ENCODE measurements at regions not wholly inside any gene's neighbourhood (a gene's known extent, or its start where the extent isn't known, plus 50 kb on each side); places are given as distances from the start of the nearest gene placed in this dataset.

GRCh38 chr5:135140446-135141204, 106.6 kb upstream of the PITX1 start:
- CTCF ChIA-PET: no interaction called here
- TF ChIP-seq TARDBP (IDR thresholded peaks at IDR 0.05): no peak
- no peak for TF ChIP-seq HDGF (IDR thresholded peaks at IDR 0.05; ENCODE audit: borderline replicate concordance)
- no peak for TF ChIP-seq ARNT (IDR thresholded peaks at IDR 0.05)
- no peak for TF ChIP-seq CTBP1 (IDR thresholded peaks at IDR 0.05; ENCODE audit: borderline replicate concordance)
- TF ChIP-seq, protein P1, sequence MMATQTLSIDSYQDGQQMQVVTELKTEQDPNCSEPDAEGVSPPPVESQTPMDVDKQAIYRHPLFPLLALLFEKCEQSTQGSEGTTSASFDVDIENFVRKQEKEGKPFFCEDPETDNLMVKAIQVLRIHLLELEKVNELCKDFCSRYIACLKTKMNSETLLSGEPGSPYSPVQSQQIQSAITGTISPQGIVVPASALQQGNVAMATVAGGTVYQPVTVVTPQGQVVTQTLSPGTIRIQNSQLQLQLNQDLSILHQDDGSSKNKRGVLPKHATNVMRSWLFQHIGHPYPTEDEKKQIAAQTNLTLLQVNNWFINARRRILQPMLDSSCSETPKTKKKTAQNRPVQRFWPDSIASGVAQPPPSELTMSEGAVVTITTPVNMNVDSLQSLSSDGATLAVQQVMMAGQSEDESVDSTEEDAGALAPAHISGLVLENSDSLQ (IDR thresholded peaks at IDR 0.05): no peak
- no peak for TF ChIP-seq SP1 (IDR thresholded peaks at IDR 0.05)
- no peak for TF ChIP-seq NFRKB (IDR thresholded peaks at IDR 0.05)
- TF ChIP-seq FOXM1 (IDR thresholded peaks at IDR 0.05; ENCODE audit: borderline replicate concordance): no peak
- TF ChIP-seq ZNF384 (IDR thresholded peaks at IDR 0.05): no peak
- no peak for TF ChIP-seq LEF1 (IDR thresholded peaks at IDR 0.05; ENCODE audit: borderline replicate concordance)
- no peak for TF ChIP-seq ELF4 (IDR thresholded peaks at IDR 0.05)
- no peak for TF ChIP-seq FOXK2 (IDR thresholded peaks at IDR 0.05)
- no peak for DNase-seq (ENCODE audit: extremely low spot score)
- POLR2A ChIA-PET: no interaction called here

DNA sequence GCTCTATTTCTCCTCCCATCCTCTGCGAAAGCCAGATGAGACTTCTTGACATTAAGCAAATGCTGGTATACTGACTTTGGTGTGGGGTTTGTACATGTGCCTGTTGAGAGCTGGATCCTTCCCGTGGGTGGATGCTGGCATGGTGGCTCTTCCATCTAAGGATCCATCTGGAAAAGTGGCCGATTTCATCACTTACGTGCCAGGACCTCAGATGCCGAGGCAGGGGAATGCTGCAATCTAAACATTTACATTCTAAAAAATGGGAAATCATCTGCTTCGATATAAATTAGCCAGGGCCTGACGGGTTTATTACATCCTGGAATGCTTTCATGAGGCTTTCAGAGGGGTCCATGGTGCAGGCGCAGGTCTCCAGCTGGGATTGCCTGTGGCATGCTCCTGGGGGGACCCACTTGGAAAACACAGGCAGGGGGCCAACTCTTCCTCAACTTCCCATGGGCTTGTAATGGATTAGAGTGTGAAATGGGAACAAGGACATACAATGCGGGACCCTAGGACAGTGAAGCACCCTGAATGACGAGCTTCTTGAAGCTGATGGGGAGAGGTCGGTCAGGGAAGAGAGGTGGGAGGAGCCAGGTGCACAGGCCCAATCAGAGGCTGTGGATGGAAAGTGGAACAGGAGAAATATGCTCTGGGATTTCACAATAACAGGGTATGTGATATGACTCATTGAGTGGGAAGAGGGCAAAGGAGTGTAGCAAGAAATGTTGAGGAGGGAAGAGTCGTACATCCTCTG, 105.5 kb upstream of the PITX1 start:
- DNase-seq (ENCODE audit: extremely low spot score): peak; percentile 68
- ChIA-PET POLR2A (no interaction called here), CTCF (no interaction called here)
- no peak for TF ChIP-seq FOXA1 (IDR thresholded peaks at IDR 0.05)
- TF ChIP-seq, protein P1 (IDR thresholded peaks at IDR 0.05): peak; percentile 91

DNA sequence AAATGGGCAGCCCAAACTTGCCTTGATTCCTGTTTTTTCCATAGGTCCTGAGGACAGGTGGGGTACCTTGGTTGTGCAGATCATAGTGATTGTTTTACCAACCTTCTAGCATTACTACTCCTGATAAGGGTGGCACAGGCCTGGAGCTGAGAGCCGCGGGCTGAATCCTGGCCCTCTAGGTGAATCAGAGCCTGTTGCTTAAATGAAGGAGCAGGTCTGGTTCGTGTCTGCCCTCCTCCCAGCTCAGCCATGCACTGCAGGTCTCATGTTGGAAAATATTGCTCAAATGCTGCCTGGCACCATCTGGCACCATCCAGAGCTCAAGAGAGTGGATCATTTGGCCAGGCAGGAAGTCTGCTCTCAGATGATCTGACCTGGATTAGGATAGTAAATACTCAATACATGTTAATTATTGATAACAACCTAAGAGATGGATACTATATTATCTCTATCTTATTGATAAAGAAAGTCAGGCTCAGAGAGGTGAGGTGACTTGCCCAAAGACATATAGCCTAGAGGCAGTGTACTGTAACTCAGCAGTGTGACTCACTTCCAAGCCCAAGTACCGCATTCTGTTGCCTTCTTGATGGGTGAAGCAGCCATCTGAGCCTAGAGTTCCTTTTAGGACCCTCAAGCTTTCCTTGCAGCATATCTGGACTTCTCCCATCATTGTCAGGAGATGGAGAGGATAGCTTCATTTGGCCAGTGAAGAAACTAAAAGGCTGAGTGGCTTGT, 104.3 kb upstream of the PITX1 start:
- ChIA-PET POLR2A (interaction anchor here (0.9 kb wide), 1 partner anchor 14 kb away, joined by 3 read pairs; no protein-coding TSS in a partner anchor), CTCF (no interaction called here)
- DNase-seq (ENCODE audit: extremely low spot score): no peak
- no peak for TF ChIP-seq BHLHE40 (IDR thresholded peaks at IDR 0.05; ENCODE audit: borderline replicate concordance)
- no peak for TF ChIP-seq L3MBTL2 (conservative IDR thresholded peaks at IDR 0.05)
- TF ChIP-seq LEF1 (IDR thresholded peaks at IDR 0.05; ENCODE audit: borderline replicate concordance): no peak
- no peak for TF ChIP-seq FOXA1 (IDR thresholded peaks at IDR 0.05)
- TF ChIP-seq HDGF (IDR thresholded peaks at IDR 0.05; ENCODE audit: borderline replicate concordance): no peak
- no peak for TF ChIP-seq NFRKB (IDR thresholded peaks at IDR 0.05)
- TF ChIP-seq CTBP1 (IDR thresholded peaks at IDR 0.05; ENCODE audit: borderline replicate concordance): no peak
- TF ChIP-seq SP1 (IDR thresholded peaks at IDR 0.05): no peak
- TF ChIP-seq FOXM1 (IDR thresholded peaks at IDR 0.05; ENCODE audit: borderline replicate concordance): no peak
- TF ChIP-seq SUZ12 (IDR thresholded peaks at IDR 0.05): no peak
- no peak for TF ChIP-seq ARNT (IDR thresholded peaks at IDR 0.05)
- TF ChIP-seq ELF4 (IDR thresholded peaks at IDR 0.05): no peak
- TF ChIP-seq TARDBP (IDR thresholded peaks at IDR 0.05): no peak
- TF ChIP-seq ZNF384 (IDR thresholded peaks at IDR 0.05): no peak
- TF ChIP-seq FOXK2 (IDR thresholded peaks at IDR 0.05): no peak
- TF ChIP-seq, protein P1 (IDR thresholded peaks at IDR 0.05): no peak

DNA sequence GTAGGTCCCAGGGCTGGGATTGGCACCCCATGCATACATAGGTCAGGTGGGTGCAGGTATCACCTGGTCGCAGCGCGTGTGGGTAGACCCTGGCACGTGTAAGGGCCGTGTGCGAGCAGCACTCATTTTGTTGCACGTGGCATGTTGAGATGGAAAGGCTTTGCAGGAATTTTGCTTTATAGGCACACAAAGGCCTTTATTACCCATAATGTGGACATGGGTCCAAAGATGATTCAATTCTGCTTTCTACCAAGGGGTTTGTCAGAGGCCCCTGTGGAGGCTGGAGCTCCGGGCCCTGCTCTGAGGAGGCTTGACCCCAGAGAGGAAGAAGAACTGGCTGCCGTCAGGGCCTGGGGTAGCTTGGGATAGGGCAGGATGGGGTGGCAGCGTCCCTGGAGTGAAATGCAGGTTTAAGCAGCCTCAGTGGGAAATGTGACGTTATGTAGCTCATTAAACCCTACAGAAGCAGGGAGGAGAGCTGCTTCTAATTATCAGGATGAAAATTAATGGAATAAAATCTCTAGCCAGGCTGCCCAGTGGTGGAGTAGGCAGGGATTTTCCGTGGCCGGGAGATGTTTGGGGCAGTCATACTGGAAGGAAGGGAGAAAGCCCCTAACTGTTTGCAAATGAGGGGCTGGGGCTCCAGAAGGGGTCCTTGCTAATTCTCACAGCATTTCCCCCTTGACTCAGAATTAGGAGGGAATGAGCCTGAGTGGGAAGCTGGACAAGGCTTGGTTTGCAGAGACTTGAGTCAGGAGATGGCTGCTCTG, 103.3 kb upstream of the PITX1 start:
- DNase-seq (ENCODE audit: extremely low spot score): no peak
- TF ChIP-seq LEF1 (IDR thresholded peaks at IDR 0.05; ENCODE audit: borderline replicate concordance): no peak
- no peak for TF ChIP-seq CTBP1 (IDR thresholded peaks at IDR 0.05; ENCODE audit: borderline replicate concordance)
- no peak for TF ChIP-seq FOXA1 (IDR thresholded peaks at IDR 0.05)
- TF ChIP-seq SP1 (IDR thresholded peaks at IDR 0.05): no peak
- no peak for TF ChIP-seq FOXK2 (IDR thresholded peaks at IDR 0.05)
- TF ChIP-seq SUZ12 (IDR thresholded peaks at IDR 0.05): no peak
- TF ChIP-seq FOXM1 (IDR thresholded peaks at IDR 0.05; ENCODE audit: borderline replicate concordance): no peak
- no peak for TF ChIP-seq ZNF384 (IDR thresholded peaks at IDR 0.05)
- TF ChIP-seq ELF4 (IDR thresholded peaks at IDR 0.05): no peak
- TF ChIP-seq, protein P1 (IDR thresholded peaks at IDR 0.05): no peak
- TF ChIP-seq L3MBTL2 (conservative IDR thresholded peaks at IDR 0.05): no peak
- ChIA-PET POLR2A (no interaction called here), CTCF (no interaction called here)

GRCh38 chr5:135136546-135136945, 102.5 kb upstream of the PITX1 start:
- ChIA-PET CTCF (no interaction called here), POLR2A (no interaction called here)

More at GRCh38 chr5:135136546-135136945, 102.5 kb upstream of the PITX1 start:
- TF ChIP-seq BHLHE40 (IDR thresholded peaks at IDR 0.05; ENCODE audit: borderline replicate concordance) (no peak), FOXK2 (IDR thresholded peaks at IDR 0.05) (no peak), FOXA1 (IDR thresholded peaks at IDR 0.05) (no peak), HDGF (IDR thresholded peaks at IDR 0.05; ENCODE audit: borderline replicate concordance) (no peak), CTBP1 (IDR thresholded peaks at IDR 0.05; ENCODE audit: borderline replicate concordance) (no peak), L3MBTL2 (conservative IDR thresholded peaks at IDR 0.05) (no peak), SP1 (IDR thresholded peaks at IDR 0.05) (no peak), FOXM1 (IDR thresholded peaks at IDR 0.05; ENCODE audit: borderline replicate concordance) (no peak), NFRKB (IDR thresholded peaks at IDR 0.05) (no peak), SUZ12 (IDR thresholded peaks at IDR 0.05) (no peak), ELF4 (IDR thresholded peaks at IDR 0.05) (no peak), TARDBP (IDR thresholded peaks at IDR 0.05) (no peak), ARNT (IDR thresholded peaks at IDR 0.05) (no peak), ZNF384 (IDR thresholded peaks at IDR 0.05) (no peak), LEF1 (IDR thresholded peaks at IDR 0.05; ENCODE audit: borderline replicate concordance) (no peak)
- TF ChIP-seq, protein P1 (IDR thresholded peaks at IDR 0.05): no peak
- DNase-seq (ENCODE audit: extremely low spot score): no peak

Data from HEK293T (cell line).